COR-L47 (cell line): ENCODE measurements at regions not wholly inside any gene's neighbourhood (a gene's known extent, or its start where the extent isn't known, plus 50 kb on each side); places are given as distances from the start of the nearest gene placed in this dataset.

ENCODE experiments used
- DNase-seq: peaks from one replicate; lab custom pipeline; 2025; lab: John Stamatoyannopoulos, UW

- DNase-seq, result no peak
Measured at GRCh38 chr1:60173729-60174505, 100.3 kb upstream of the C1orf87 start.

- peak; percentile 12 for DNase-seq
Measured at GRCh38 chr1:60173006-60173405, 99.4 kb upstream of the C1orf87 start.

GRCh38 chr1:60171801-60172200 lies 98.2 kb upstream of the C1orf87 start:
- DNase-seq, result no peak

- no peak for DNase-seq
Measured at GRCh38 chr1:60170709-60171108, 97.1 kb upstream of the C1orf87 start.

GRCh38 chr1:60169206-60169605 lies 95.6 kb upstream of the C1orf87 start:
- DNase-seq, result no peak

GRCh38 chr1:60162936-60163335 lies 89.4 kb upstream of the C1orf87 start:
- no peak for DNase-seq

- DNase-seq, result no peak
Measured at GRCh38 chr1:60160141-60160540, 86.6 kb upstream of the C1orf87 start.

- DNase-seq, result no peak
Measured at GRCh38 chr1:60156371-60156770, 82.8 kb upstream of the C1orf87 start.

GRCh38 chr1:60153961-60154360 lies 80.4 kb upstream of the C1orf87 start:
- DNase-seq, result no peak

- DNase-seq, result no peak
Measured at GRCh38 chr1:60152891-60153290, 79.3 kb upstream of the C1orf87 start.

GRCh38 chr1:60151311-60151710 lies 77.7 kb upstream of the C1orf87 start:
- DNase-seq, result no peak

- DNase-seq, result peak; percentile 26
Measured at GRCh38 chr1:60149251-60149650, 75.7 kb upstream of the C1orf87 start.

- DNase-seq, result no peak
Measured at GRCh38 chr1:60146884-60147283, 73.3 kb upstream of the C1orf87 start.

- DNase-seq, result no peak
Measured at GRCh38 chr1:60145771-60146170, 72.2 kb upstream of the C1orf87 start.

GRCh38 chr1:60141743-60142142 lies 68.2 kb upstream of the C1orf87 start:
- no peak for DNase-seq

- no peak for DNase-seq
Measured at GRCh38 chr1:60141276-60141675, 67.7 kb upstream of the C1orf87 start.

- no peak for DNase-seq
Measured at GRCh38 chr1:60137406-60137805, 63.8 kb upstream of the C1orf87 start.

- DNase-seq, result no peak
Measured at GRCh38 chr1:60136395-60136794, 62.8 kb upstream of the C1orf87 start.

- DNase-seq, result no peak
Measured at GRCh38 chr1:60134716-60135115, 61.1 kb upstream of the C1orf87 start.

GRCh38 chr1:60133848-60134247 lies 60.3 kb upstream of the C1orf87 start:
- no peak for DNase-seq

GRCh38 chr1:60133000-60133673 lies 59.6 kb upstream of the C1orf87 start:
- no peak for DNase-seq

- DNase-seq, result no peak
Measured at GRCh38 chr1:60132108-60132507, 58.5 kb upstream of the C1orf87 start.

GRCh38 chr1:60130703-60131102 lies 57.1 kb upstream of the C1orf87 start:
- no peak for DNase-seq

GRCh38 chr1:60129911-60130310 lies 56.3 kb upstream of the C1orf87 start:
- no peak for DNase-seq
